Caco-2 (cell line): ENCODE measurements at regions not wholly inside any gene's neighbourhood (a gene's known extent, or its start where the extent isn't known, plus 50 kb on each side); places are given as distances from the start of the nearest gene placed in this dataset.

Experiments used
- BruUV-seq: library from RNA; stranded (reverse); fragments of 400-500 nt; replicated peaks from 2 replicates; lab custom pipeline; 2021; lab: Mats Ljungman, UMichigan
- CTCF ChIA-PET: fragments of 300-600 bp; sonication (Branson Sonifier 250); formaldehyde crosslinking; loops from one replicate; lab custom pipeline; 2022; ENCODE audit warnings: antibody characterized with exemption; lab: Charles Lee
- POLR2A ChIA-PET: fragments of 300-600 bp; sonication (Branson Sonifier 250); formaldehyde crosslinking; loops from one replicate; lab custom pipeline; 2022; ENCODE audit warnings: antibody characterized with exemption; lab: Charles Lee
- DNase-seq, 2 experiments: peaks; one replicate each; pipeline versions ENCODE4 v3.0.0 to v3.0.0-alpha.2; 2020 to 2022
- H3K27me3 ChIP-seq: replicated peaks from 2 replicates; pipeline ENCODE4 v1.6.0; 2011; ENCODE audit warnings: low read length; ENCODE audit not compliant: control insufficient read depth, insufficient read depth
- H3K36me3 ChIP-seq: 2 replicates; pipeline ENCODE4 v1.5.1; 2011; ENCODE audit warnings: low read length; ENCODE audit not compliant: control insufficient read depth, insufficient read depth
- H3K4me1 ChIP-seq: fragments of 250-450 bp; sonication (Bioruptor Pico); 2 replicates; pipeline ENCODE4 v1.5.1; 2020; ENCODE audit warnings: mild to moderate bottlenecking
- H3K4me3 ChIP-seq: 2 replicates; pipeline ENCODE4 v1.5.1; 2011; ENCODE audit warnings: low read depth, mild to moderate bottlenecking, control low read depth, low read length
- H3K9me3 ChIP-seq: fragments of 250-450 bp; sonication (Bioruptor Pico); 2 replicates; pipeline ENCODE4 v1.5.1; 2020; ENCODE audit warnings: mild to moderate bottlenecking, moderate library complexity
- H3K27ac Mint-ChIP-seq: one replicate; pipeline ENCODE4 v1.8.0; 2022; ENCODE audit warnings: mixed read lengths; ENCODE audit not compliant: unreplicated experiment
- H3K27me3 Mint-ChIP-seq: one replicate; pipeline ENCODE4 v1.8.0; 2022; ENCODE audit warnings: mixed read lengths; ENCODE audit not compliant: insufficient read depth, unreplicated experiment
- H3K36me3 Mint-ChIP-seq: one replicate; pipeline ENCODE4 v1.8.0; 2022; ENCODE audit warnings: mild to moderate bottlenecking, mixed read lengths; ENCODE audit not compliant: insufficient read depth, unreplicated experiment
- H3K4me1 Mint-ChIP-seq: one replicate; pipeline ENCODE4 v1.8.0; 2022; ENCODE audit warnings: low read depth, mixed read lengths; ENCODE audit not compliant: unreplicated experiment
- H3K4me3 Mint-ChIP-seq: one replicate; pipeline ENCODE4 v1.8.0; 2022; ENCODE audit warnings: mild to moderate bottlenecking, moderate library complexity, mixed read lengths; ENCODE audit not compliant: unreplicated experiment
- H3K9me3 Mint-ChIP-seq: one replicate; pipeline ENCODE4 v1.8.0; 2022; ENCODE audit warnings: mixed read lengths; ENCODE audit not compliant: unreplicated experiment
- intact Hi-C: fragments of 100-400 bp; cut with micrococcal nuclease; formaldehyde crosslinking; loops from one replicate; pipeline ENCODE4 v1.10.0; 2022; ENCODE audit not compliant: unreplicated experiment
- TF ChIP-seq, protein P1 (sequence below), 2 experiments: fragments of 200-600 bp in 1 of 2; IDR thresholded peaks; 1 replicate in 1 of 2; 2 replicates in 1 of 2; pipeline versions ENCODE4 v1.5.1 to v1.8.0; 2011 to 2022; ENCODE audit warnings: antibody characterized with exemption in 1 of 2, control low read depth in 1 of 2, inconsistent platforms in 1 of 2, low read depth in 1 of 2, low read length in 1 of 2, mild to moderate bottlenecking in 1 of 2, moderate library complexity in 1 of 2; ENCODE audit not compliant: insufficient read depth in 1 of 2, severe bottlenecking in 1 of 2, unreplicated experiment in 1 of 2

GRCh38 chr2:39546409-39546808 is 109.3 kb upstream of the MAP4K3 start:
- BruUV-seq = no TSS peak
- Mint-ChIP-seq H3K9me3 (no peaks in the 10 kb centered on the region), H3K36me3 (no peaks in the 10 kb centered on the region), H3K27ac (no peak overlapping the region), H3K4me1 (peaks cover 22% of the 10 kb centered on the region), H3K27me3 (no peaks in the 10 kb centered on the region), H3K4me3 (no peak overlapping the region)
- no peak for DNase-seq
- ChIA-PET CTCF (no interaction called here), POLR2A (no interaction called here)
- TF ChIP-seq, protein P1, sequence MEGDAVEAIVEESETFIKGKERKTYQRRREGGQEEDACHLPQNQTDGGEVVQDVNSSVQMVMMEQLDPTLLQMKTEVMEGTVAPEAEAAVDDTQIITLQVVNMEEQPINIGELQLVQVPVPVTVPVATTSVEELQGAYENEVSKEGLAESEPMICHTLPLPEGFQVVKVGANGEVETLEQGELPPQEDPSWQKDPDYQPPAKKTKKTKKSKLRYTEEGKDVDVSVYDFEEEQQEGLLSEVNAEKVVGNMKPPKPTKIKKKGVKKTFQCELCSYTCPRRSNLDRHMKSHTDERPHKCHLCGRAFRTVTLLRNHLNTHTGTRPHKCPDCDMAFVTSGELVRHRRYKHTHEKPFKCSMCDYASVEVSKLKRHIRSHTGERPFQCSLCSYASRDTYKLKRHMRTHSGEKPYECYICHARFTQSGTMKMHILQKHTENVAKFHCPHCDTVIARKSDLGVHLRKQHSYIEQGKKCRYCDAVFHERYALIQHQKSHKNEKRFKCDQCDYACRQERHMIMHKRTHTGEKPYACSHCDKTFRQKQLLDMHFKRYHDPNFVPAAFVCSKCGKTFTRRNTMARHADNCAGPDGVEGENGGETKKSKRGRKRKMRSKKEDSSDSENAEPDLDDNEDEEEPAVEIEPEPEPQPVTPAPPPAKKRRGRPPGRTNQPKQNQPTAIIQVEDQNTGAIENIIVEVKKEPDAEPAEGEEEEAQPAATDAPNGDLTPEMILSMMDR (IDR thresholded peaks at IDR 0.05; ENCODE audit: insufficient read depth in 1 of 2, low read depth in 1 of 2, low read length in 1 of 2, severe bottlenecking in 1 of 2, unreplicated experiment in 1 of 2) = no peak
- H3K4me3 ChIP-seq = no peak overlapping the region
- no peaks in the 10 kb centered on the region for H3K36me3 ChIP-seq
- no peaks in the 10 kb centered on the region for H3K9me3 ChIP-seq
- peaks cover 7% of the 10 kb centered on the region for H3K4me1 ChIP-seq
- H3K27me3 ChIP-seq = no peaks in the 10 kb centered on the region
- intact Hi-C loops = no loop called here

DNA sequence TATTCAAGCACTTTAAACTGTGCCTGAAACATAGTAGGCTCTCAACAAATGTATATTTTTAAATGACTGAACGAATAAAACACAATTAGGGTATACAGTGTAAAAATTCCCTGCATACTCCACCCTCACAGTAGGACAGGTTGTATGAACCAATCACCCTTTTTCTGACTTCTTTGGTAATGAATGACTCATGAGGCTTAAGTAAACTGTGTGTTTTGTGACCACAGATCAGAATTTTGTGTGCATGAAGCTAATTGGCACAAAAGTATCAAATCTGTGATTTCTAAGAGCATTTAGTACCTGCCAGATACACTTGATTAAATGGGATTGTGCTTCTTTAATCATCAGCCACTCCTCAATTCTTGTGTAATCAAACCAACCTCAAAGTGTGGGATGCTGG is 109.9 kb upstream of the MAP4K3 start:
- Mint-ChIP-seq H3K27ac (no peak overlapping the region), H3K27me3 (no peaks in the 10 kb centered on the region), H3K4me3 (no peak overlapping the region), H3K36me3 (no peaks in the 10 kb centered on the region), H3K9me3 (no peaks in the 10 kb centered on the region), H3K4me1 (peaks cover 22% of the 10 kb centered on the region)
- ChIA-PET POLR2A (no interaction called here), CTCF (no interaction called here)
- Histone ChIP-seq H3K4me1 (peaks cover 7% of the 10 kb centered on the region), H3K27me3 (no peaks in the 10 kb centered on the region), H3K36me3 (no peaks in the 10 kb centered on the region), H3K4me3 (no peak overlapping the region), H3K9me3 (no peaks in the 10 kb centered on the region)
- TF ChIP-seq, protein P1 (IDR thresholded peaks at IDR 0.05; ENCODE audit: insufficient read depth in 1 of 2, low read depth in 1 of 2, low read length in 1 of 2, severe bottlenecking in 1 of 2, unreplicated experiment in 1 of 2) = no peak
- BruUV-seq = no TSS peak
- intact Hi-C loops = no loop called here
- no peak for DNase-seq

GRCh38 chr2:39547811-39548719 is 111.0 kb upstream of the MAP4K3 start:
- Histone ChIP-seq H3K4me1 (peaks cover 7% of the 10 kb centered on the region), H3K9me3 (no peaks in the 10 kb centered on the region), H3K36me3 (no peaks in the 10 kb centered on the region), H3K4me3 (no peak overlapping the region), H3K27me3 (no peaks in the 10 kb centered on the region)
- Mint-ChIP-seq H3K4me1 (peaks cover 22% of the 10 kb centered on the region), H3K9me3 (no peaks in the 10 kb centered on the region), H3K27ac (no peak overlapping the region), H3K36me3 (no peaks in the 10 kb centered on the region), H3K4me3 (no peak overlapping the region), H3K27me3 (no peaks in the 10 kb centered on the region)
- ChIA-PET POLR2A (no interaction called here), CTCF (no interaction called here)
- no peak for DNase-seq
- TF ChIP-seq, protein P1 (IDR thresholded peaks at IDR 0.05; ENCODE audit: insufficient read depth in 1 of 2, low read depth in 1 of 2, low read length in 1 of 2, severe bottlenecking in 1 of 2, unreplicated experiment in 1 of 2) = no peak
- no TSS peak for BruUV-seq
- intact Hi-C loops = loop anchor here (2.0 kb wide), 1 partner anchor 21 kb away; no protein-coding TSS in a partner anchor
